ENCODE measurements at regions not wholly inside any gene's neighbourhood (a gene's known extent, or its start where the extent isn't known, plus 50 kb on each side); places are given as distances from the start of the nearest gene placed in this dataset.
"Not testable (repeated sequence)": the region's sequence is repeated elsewhere in the genome, so short reads cannot be mapped to it uniquely, and the experiment has no call there.

DNA sequence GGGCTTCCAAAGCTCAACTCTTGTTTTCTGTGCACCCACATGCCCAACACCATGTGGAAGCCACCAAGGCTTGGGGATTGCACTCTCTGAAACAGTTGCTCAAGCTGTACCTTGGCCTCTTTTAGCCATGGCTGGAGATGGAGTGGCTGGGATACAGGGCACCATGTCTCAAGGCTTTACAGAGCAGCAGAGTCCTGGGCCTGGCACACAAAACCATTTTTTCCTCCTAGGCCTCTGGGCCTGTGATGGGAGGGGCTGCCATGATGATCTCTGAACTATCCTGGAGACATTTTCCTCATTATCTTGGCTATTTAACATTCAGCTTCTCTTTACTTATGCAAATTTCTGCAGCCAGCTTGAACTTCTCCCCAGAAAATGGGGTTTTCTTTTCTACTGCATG, 179.7 kb upstream of the LRP1B start:
- no peak for DNase-seq

DNA sequence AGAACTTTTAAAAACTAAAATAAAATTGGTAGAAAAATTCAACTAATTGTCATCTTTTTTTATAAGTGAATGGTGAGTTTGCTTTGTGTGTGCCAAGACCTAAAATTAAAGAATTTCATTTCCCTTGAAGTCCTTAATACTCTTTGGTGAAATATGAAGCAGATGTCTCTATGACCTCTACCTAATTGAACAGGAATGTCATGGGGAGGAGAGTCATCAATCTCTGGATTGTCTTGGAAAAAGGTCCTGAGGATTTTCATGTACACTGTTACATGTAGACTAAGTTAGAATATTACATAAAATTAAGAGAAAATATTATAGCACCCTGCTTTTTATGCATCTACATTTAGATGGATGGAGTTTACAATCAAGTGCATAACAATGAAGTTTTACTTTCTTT, 177.9 kb upstream of the LRP1B start:
- DNase-seq = no peak

DNA sequence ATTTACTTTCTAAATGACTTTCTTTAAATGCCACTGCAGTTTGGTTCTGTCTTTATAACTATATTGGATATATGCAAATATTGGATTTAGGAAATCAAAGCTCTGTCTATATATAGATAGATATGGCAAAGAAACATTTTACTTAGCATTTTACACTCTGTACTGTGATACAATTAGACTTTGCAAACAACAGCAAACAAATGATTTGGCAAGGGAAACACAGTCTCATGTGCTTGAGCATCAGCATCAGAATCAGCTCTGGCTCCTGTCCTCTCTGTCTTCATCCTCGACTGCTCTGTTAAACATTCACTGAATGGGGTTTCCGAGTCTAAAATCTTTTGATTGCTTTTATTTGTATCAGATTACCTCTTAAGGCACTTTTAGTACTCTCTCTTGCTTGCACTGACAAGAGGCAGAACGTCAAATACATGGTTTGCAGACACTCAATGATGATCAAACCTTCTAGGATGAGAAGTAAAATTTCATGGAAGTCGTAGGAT, 176.8 kb upstream of the LRP1B start:
- DNase-seq = no peak

DNA sequence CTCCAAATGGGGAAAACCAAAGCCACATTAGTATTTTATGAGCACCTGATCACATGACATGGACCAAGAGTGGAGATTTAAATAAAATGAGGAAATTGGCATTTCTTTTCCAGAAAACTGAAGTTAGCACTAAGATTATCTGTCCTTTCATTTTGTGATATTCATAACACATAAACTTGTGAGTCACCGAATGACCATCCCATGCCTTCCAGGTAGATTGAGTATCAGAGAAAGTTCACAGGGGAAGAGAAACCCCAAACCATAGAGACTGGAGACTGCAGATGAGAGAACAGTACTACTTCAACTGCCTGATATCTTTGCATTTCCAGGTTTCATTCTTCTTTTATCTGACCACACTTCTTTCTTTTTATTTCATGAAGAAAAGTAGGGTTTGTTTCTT, 176.3 kb upstream of the LRP1B start:
- no peak for DNase-seq

DNA sequence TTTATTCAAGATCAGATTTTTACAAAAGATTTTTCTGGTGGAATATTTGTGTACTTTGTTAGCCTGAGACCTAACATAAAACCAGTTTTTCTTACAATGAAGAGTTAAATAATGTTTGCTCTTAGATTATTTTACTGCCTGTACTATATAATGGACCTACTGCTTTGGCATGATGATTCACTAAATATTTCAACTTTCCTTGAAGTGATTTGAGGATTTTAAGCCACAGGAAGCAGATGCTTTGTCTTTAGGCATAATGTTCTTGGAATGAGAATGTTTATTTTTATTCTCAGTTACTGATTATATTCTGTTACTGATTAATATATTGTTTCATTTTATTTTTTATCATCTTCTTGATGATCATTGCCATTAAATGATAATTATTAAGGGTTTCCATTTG, 175.3 kb upstream of the LRP1B start:
- DNase-seq = no peak

DNA sequence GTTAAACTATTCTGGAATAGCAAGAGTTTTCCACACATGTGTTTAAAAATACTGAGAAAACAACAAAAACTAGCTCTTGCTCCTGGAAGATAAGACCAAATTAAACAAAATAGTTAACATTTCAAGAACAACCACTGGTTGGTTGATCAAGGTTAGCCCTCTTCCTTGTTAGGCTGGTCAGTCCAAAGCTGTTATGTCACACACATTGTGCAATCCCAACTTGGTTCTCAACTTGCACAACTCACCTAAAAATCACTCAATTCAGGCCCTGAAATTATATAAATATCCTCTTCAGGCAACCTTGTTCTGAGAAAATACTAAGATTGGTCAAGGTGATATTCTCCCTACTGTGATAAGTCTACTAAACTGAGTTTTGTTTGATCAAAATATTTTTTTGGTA, 169.7 kb upstream of the LRP1B start:
- DNase-seq = no peak

DNA sequence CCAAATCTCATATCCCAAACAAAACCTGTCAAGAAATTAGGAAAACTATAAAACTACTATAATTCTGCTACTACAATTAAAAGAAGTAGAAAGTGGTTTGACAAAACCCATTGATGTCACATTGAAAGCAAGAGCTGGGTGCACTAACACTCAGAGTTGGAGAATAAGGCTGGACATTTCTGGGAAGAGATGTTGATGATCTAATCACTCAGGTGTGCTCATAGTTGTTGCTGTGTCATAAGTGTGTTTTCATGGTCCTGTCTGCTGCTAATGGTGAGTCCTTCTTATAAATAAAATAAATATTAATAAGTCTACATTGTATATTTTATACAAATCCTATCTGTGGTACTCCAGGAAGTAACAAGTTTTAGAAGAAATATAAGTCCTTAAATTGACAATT, 168.2 kb upstream of the LRP1B start:
- DNase-seq = no peak

DNA sequence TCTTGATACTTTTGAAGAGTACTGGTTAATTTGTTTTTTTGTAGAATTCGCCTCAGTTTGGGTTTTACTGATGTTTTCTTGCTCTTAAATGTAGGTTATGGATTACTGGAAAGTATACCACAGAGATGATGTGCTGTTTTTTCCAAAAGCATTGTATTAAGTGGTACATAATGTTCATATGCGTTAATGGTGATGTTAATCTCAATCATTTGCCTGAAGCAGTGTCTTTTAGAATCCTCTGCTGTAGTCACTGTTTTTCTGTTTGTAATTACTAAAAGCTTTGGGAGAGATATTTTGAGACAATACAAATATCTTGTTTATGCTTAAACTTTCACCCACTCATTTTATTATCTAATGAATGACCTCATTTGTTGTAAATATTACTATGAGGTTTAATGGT, 163.4 kb upstream of the LRP1B start:
- no peak for DNase-seq

DNA sequence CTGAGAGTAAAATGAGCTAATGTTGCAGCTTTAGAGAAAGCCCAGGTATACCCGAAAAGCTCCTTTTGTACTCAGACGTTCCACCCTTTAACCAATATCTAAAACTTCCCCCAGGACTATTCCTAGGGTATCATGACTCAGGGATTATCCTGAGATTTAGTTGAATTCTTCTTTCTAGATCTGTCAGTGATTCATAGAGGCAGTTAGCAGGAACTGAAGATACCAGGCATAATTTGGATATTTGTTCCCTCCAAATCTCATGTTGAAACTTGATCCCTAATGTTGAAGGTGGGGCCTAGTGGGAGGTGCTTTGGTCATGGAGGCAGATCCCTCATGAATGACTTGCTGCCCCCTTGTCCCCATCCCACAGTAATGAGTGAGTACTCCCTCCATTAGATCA, 161.2 kb upstream of the LRP1B start:
- DNase-seq = no peak

DNA sequence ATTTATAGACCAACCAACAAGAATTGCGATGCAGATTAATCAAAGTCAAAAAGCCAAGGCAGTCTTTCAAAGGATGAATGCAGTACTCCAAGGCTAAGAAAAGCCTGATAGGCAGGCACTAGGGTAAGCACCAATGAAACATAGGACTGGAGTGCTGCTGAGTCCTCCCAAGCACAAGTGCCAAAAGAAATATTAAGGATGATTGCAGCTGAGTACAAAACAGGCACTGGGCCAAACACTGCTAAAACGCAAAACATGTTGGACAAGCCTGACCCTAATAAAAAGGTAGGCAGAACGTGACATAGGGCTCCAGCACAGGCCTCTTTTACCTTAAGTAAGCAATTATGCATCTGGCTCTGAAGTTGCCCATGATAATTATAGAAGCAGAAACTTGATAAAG, 160.1 kb upstream of the LRP1B start:
- no peak for DNase-seq

DNA sequence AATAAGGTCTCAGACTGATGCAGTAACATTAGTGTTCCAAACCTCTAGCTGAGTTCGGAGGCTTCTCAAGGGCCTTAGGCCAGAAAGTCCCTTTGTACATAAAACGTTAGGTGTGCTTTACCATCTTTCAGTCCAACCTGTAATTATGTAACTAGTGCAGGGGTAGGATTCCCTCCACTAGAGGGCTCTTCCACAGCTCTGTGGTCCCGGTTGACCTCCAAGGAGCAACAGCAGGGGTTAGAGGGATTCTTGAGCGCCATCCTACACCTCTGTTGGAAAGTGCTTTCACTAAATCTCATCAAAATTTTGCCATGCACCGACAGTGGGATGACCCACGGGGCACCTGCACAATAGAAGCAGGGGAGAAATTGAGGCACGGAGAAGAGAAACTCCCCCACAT, 155.8 kb upstream of the LRP1B start:
- DNase-seq = no peak

DNA sequence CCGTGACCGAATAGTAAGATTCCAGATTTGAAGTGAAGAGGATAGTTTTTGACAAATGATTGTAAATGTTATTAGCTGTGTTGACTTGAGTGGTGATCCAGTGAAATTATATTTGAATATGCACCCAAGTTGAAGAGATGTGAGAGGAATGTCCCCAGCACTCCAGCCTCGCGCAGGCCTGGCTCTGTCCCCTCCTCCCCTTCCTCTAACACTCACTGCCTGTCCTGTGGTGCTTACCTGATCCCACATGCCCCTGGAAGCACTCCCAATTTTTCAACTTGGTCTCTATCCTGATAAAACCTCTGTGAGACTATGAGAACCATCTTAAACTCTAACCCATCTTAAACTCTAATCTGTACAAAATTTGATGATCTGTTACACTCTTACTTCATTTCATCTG, 154.7 kb upstream of the LRP1B start:
- no peak for DNase-seq

DNA sequence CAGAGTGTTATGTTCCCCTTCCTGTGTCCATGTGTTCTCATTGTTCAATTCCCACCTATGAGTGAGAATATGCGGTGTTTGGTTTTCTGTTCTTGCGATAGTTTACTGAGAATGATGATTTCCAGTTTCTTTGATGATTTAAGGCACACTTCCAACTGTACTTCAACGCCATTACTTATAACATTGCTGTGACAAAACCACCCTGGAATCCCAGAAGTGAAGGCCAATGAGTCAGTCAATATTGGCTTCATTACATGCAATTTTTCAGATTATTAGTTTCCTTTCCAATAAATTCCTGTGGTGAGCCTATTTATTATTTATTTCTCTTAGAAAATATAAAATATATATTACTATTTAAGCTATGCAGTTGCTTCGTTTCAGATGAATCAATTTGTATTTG, 153.5 kb upstream of the LRP1B start:
- DNase-seq = not testable (repeated sequence)

DNA sequence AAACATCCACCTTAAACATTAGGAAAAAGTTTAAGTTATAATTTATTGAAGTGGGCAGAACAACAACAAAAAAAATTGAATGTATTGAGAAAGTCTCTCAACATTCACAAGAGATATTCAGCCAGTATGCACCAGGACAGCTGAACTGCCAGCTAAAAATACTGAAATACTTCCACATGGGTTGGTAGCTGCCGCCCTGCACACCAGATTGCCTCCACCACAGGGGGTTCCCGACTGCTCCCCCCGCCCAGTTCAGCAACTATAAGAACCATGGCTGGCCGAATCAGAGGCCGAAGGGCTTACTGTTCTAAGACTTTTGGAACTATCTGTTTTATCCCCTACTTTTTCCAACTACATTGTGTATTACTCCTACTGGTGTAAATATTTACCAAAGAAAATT, 150.0 kb upstream of the LRP1B start:
- DNase-seq = no peak

DNA sequence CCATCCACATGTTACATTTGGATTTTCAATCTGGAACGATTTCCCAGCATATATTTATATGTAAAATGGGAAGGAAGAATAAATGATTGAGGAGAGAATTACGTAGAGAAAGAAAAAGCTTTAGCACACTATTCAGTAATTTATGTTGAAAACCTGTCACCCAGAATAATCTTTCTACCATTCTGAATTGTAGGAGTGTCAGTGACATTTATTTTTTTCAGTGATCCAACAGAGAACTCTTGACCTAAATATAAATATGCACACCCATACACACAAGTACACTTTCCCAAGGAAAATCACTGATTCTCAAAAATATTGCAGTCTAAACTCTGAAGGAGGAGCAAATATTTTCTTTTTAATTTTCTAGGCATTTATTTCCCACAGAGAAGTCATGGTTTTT, 140.2 kb upstream of the LRP1B start:
- no peak for DNase-seq

DNA sequence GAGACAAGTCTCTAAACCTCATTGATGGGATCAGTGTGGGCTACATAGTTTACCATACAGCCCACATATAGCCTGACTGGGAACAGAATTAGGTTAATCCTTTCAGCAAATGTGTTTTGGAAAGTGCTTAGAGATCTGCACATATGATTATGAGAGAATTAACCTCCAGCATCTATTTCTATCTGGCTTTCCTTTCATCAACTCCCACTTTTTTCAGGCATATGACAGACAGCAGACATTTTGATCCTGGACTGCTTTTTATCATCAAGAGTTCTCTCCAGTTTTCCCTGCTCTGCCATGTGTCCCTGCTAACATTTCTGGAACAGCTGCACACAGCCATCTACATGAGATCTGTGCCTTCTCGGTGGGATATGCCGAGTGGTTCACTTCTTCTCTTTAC, 139.5 kb upstream of the LRP1B start:
- DNase-seq = no peak

DNA sequence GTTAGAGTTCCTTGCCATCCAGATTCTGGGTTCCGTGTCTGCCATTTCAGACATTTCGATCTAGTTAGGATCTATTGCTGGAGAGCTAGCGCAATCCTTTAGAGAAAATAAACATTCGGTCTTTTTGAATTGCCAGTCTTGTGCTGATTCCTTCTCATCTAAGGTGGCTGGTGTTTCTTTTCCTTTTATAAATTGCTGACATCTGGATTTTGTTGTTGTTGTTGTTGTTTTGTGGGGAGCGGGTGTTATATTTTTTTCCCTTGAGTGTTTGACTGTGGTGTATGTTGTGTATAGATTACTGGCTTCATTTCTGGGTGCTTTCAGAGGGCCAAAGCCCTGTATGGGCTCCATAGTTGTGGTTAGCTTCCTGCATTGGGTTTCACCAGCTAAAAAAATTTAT, 128.5 kb upstream of the LRP1B start:
- no peak for DNase-seq

DNA sequence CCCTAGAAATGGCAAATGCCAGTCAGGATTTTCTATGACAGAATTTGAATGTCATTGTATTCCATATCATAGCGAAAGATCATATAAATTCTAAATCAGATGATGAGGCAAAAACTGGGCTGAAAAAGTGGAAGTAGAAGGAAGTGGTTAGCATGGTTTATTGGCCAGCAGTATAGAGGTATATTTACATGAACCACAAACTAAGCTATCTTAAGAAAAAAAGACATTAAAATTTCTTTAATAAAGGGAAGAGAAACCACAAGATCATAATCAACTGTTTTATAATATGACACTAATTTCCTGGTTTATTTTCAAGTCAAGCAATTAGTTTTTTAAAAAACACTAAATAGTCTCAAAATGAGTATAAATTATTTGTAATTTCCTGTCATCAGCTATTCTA, 123.2 kb upstream of the LRP1B start:
- DNase-seq = no peak

DNA sequence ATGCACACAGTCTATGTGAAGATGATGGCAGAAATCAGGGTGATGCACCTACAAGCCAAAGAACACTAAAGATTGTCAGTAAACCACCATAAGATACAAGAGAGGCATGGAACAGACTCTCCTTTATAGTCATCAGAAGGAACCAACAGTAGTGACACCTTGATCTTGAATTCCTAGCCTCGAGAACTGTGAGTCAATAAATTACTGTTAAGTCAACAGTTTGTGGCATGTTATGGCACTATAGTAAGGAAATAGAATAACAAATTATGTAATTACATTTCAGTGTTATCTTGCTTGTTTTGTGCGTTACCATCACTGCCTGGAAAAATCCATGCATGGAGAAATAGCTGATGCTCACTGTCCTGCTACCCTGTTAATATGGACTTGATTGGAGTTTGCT, 110.2 kb upstream of the LRP1B start:
- peak; percentile 12 for DNase-seq

DNA sequence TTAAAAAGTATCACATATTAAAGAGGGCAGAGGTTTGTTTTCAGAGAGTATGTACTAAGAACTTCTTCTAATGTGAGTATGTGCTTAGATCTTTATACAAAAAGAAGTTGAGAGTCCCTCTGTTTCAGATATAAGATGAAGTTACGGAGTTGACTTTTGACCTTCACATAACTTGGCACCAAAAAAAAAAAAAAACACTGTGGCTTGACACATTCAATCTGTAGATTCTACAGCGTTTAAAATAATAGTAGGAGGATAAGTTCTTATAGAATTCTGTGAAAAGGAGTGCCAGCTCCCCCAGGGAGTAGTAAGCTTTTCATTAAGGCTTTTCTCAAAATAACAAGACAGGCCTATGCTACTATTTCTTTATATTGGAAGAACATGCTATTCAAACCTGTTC, 105.4 kb upstream of the LRP1B start:
- no peak for DNase-seq

DNA sequence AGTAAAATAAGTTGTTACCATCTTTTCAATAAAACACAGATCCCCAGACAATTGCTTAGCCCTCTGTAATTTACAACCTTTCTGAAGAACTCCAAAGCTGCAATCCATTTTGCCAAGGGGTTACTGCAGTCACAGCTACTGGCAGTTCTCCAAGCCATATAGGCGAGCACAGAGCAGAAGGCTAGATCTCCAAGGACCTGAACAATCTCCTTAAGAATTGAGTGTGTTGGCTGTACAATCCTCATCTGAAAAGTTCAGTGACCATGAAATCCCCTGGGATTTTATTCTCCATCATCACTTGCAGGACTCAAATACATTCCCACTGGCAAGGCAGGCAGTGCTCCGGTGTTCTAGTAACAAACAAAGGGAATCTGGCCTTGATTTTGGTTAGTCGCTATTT, 103.9 kb upstream of the LRP1B start:
- DNase-seq = no peak

DNA sequence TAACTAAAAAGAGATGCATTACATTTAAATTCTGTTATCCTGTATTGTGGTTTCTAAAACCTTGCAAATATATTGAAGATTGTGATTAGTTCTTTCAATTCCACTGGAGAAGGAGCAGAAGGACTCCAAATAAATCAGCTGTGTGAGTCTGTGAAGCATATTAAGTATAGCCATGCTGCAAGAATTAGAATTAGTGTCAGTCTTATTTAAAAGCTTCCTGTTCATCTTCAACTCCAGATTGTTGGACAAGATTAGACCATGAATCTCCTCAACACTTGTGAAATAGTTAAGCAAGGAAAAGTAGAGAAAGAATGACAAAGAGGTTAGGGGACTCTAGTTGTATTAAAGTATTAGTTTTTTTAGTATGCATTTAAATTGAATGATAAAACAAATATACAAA, 92.5 kb upstream of the LRP1B start:
- DNase-seq = no peak

DNA sequence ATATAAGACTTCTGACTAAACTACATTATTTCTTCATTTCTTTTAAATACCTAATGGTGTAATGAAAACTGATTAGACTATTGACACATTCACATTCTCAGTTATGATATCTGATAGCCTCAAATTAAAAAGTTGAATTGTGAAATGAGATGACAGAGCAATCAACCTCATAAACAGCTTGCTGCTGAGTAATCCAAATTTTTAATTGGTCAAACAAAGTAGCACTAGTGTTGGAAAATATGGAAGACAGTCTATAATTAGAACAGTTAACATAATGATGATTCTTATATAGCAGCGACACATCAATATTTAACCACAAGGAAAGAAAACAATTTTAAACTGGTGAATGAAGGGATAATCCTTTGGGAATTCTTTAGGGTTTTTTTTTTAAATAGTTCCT, 91.9 kb upstream of the LRP1B start:
- no peak for DNase-seq

DNA sequence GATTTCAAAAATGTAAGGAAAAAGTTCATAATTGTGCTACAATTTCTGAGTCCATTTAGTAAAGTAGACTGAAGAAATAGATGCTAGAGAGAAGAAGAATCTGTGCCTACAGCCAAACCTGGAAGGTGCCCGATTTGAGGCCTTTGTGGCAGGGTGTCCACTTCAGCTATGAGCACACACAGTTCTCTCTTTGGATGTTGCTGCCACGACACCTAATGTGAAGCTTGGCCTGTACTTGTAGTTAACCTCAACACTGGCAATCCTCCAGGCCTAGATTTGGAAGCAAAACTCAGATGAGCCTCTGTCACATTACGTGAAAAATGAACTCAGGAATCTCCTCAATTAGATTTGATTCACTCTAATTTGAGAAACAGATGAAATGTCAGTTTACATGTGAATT, 90.1 kb upstream of the LRP1B start:
- DNase-seq = no peak

DNA sequence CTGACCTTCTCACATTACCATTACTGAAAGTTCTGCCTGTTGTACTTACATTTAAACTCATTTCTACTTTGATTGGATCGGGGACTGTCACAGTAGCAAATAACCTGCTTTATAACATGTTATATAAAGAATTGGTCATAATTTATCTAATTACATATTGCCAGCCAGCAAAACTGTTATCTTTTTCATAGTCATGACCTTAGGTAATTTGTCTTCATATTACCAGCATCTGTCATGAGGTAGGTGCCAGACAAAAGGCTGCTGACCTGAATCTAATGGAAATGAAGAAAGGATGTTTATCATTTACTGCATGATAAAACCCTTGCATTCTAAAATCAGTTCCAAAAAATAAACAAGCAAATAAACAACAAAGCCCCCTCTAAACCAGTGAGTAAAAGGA, 89.4 kb upstream of the LRP1B start:
- DNase-seq = no peak

DNA sequence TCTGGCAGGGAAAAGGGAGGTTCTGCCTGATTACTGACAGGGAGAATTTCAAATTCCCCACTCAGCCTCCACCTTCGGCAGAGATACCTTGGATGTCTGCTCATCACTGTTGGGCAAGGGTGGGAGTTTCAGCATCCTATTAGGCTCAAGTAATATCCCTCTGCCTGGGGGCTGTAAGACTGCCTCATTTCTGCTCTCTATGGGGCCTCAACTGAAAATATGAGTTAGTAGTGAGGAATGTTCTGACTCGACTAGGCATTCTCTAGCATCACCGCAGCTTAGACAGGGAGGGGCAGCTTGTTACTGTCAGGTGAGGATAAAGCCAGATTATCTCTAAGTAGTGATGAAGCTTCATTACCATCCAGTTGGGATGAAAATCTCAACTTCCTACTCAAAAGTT, 87.7 kb upstream of the LRP1B start:
- no peak for DNase-seq
